Uterus (tissue), 3 donors: ENCODE measurements at regions not wholly inside any gene's neighbourhood (a gene's known extent, or its start where the extent isn't known, plus 50 kb on each side); places are given as distances from the start of the nearest gene placed in this dataset.

Experiments used
- DNase-seq, 2 donors: peaks; one replicate each; pipeline ENCODE4 v3.0.0-alpha.2; 2019 to 2020
- H3K27ac ChIP-seq, 2 donors: fragments of 200-600 bp; sonication (generic); 1 replicate in 1 of 2; 2 replicates in 1 of 2; pipeline ENCODE4 v1.5.1; 2016 to 2018
- H3K27me3 ChIP-seq, 2 donors: fragments of 200-600 bp; sonication (generic); one replicate each; pipeline ENCODE4 v1.5.1; 2018 to 2019; ENCODE audit warnings: control low read depth in 1 of 2
- H3K36me3 ChIP-seq, 2 donors: fragments of 200-600 bp; sonication (generic); one replicate each; pipeline ENCODE4 v1.5.1; 2019; ENCODE audit warnings: control low read depth in 1 of 2
- H3K4me1 ChIP-seq, 2 donors: fragments of 200-600 bp; sonication (generic); one replicate each; pipeline ENCODE4 v1.5.1; 2018 to 2019; ENCODE audit warnings: control low read depth in 1 of 2
- H3K4me3 ChIP-seq, 2 donors: fragments of 200-600 bp; sonication (generic); 1 replicate in 1 of 2; 2 replicates in 1 of 2; pipeline ENCODE4 v1.5.1; 2018 to 2019; ENCODE audit warnings: mild to moderate bottlenecking in 1 of 2
- H3K9me3 ChIP-seq, 2 donors: fragments of 200-600 bp; sonication (generic); one replicate each; pipeline ENCODE4 v1.5.1; 2019; ENCODE audit warnings: control low read depth in 1 of 2
- CTCF ChIP-seq, 4 experiments: fragments of 200-600 bp in 2 of 4; fragments of 450-650 bp in 2 of 4; sonication (generic) in 2 of 4; IDR thresholded peaks; one replicate each; pipeline ENCODE4 v1.5.1; 2016 to 2019; ENCODE audit warnings: antibody characterized with exemption in 4 of 4, mild to moderate bottlenecking in 2 of 4, moderate library complexity in 1 of 4
- POLR2A ChIP-seq, 2 donors: fragments of 450-650 bp; IDR thresholded peaks; one replicate each; pipeline ENCODE4 v1.6.1; 2016; ENCODE audit warnings: antibody characterized with exemption in 2 of 2, mild to moderate bottlenecking in 1 of 2, moderate library complexity in 1 of 2
- intact Hi-C: fragments of 100-400 bp; cut with DNase I; formaldehyde crosslinking; loops from one replicate; pipeline ENCODE4 v1.15.1; 2023; ENCODE audit warnings: low total_unique reads
- donor health status: DM: yes; HTN: yes; CAD: no.

GRCh38 chr5:171672556-171672955 lies 113.1 kb upstream of the SMIM23 start:
- Histone ChIP-seq H3K4me3 (no peak overlapping the region), H3K9me3 (no peaks in the 10 kb centered on the region), H3K27ac (no peak overlapping the region), H3K4me1 (no peaks in the 10 kb centered on the region), H3K36me3 (no peaks in the 10 kb centered on the region), H3K27me3 (no peaks in the 10 kb centered on the region)
- intact Hi-C loops, result no loop called here
- DNase-seq, result no peak
- TF ChIP-seq CTCF (IDR thresholded peaks at IDR 0.05) (no peak), POLR2A (IDR thresholded peaks at IDR 0.05) (no peak)

DNA sequence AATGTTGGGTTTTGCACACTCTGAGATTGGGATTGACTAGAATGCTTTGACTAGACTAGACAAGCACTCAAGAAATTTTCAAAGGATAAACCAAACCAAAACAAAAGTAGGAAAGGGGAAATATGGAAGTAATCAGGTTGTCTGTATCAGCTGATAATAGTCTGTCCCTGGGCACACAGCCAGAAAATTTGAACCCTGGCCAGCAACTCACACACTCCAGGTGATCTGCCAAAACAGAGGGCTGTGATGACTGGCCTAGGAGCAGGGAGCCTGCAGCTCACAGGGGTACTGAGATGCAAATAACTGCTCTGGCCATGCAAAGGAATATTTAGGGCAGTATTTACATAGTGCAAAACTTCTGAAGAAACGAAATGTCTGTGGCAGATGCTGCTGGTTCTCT lies 112.3 kb upstream of the SMIM23 start:
- H3K36me3 ChIP-seq, result no peaks in the 10 kb centered on the region
- no peaks in the 10 kb centered on the region for H3K4me1 ChIP-seq
- TF ChIP-seq CTCF (IDR thresholded peaks at IDR 0.05) (no peak), POLR2A (IDR thresholded peaks at IDR 0.05) (no peak)
- intact Hi-C loops, result no loop called here
- H3K4me3 ChIP-seq, result no peak overlapping the region
- H3K27me3 ChIP-seq, result no peaks in the 10 kb centered on the region
- H3K9me3 ChIP-seq, result no peaks in the 10 kb centered on the region
- no peak for DNase-seq
- H3K27ac ChIP-seq, result no peak overlapping the region

DNA sequence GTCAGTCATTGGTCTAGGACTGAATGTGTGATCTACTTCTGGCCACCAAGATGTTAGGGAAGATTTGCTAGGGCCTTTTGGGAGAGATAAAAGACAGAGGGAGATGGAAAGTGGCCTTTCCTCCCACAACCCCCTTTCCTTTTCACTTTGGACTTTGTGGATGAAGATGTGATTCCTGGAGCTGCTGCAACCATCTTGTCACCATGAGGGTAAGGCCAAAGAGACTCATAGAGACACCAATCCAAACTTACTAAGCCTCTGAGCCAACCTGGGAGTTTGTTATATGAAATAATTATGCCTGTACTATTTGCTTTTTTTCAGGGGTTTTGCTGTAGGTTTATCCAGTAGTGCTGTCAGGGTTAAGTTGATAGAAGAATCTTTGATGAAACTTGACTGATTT lies 111.8 kb upstream of the SMIM23 start:
- no peaks in the 10 kb centered on the region for H3K4me1 ChIP-seq
- DNase-seq, result no peak
- intact Hi-C loops, result no loop called here
- H3K4me3 ChIP-seq, result no peak overlapping the region
- no peaks in the 10 kb centered on the region for H3K9me3 ChIP-seq
- H3K27ac ChIP-seq, result no peak overlapping the region
- no peaks in the 10 kb centered on the region for H3K27me3 ChIP-seq
- TF ChIP-seq POLR2A (IDR thresholded peaks at IDR 0.05) (no peak), CTCF (IDR thresholded peaks at IDR 0.05) (no peak)
- H3K36me3 ChIP-seq, result no peaks in the 10 kb centered on the region

GRCh38 chr5:171675511-171675910 lies 110.1 kb upstream of the SMIM23 start:
- Histone ChIP-seq H3K4me3 (no peak overlapping the region), H3K27me3 (no peaks in the 10 kb centered on the region), H3K36me3 (no peaks in the 10 kb centered on the region), H3K27ac (no peak overlapping the region), H3K9me3 (no peaks in the 10 kb centered on the region), H3K4me1 (no peaks in the 10 kb centered on the region)
- TF ChIP-seq CTCF (IDR thresholded peaks at IDR 0.05) (no peak), POLR2A (IDR thresholded peaks at IDR 0.05) (no peak)
- no peak for DNase-seq
- intact Hi-C loops, result no loop called here

DNA sequence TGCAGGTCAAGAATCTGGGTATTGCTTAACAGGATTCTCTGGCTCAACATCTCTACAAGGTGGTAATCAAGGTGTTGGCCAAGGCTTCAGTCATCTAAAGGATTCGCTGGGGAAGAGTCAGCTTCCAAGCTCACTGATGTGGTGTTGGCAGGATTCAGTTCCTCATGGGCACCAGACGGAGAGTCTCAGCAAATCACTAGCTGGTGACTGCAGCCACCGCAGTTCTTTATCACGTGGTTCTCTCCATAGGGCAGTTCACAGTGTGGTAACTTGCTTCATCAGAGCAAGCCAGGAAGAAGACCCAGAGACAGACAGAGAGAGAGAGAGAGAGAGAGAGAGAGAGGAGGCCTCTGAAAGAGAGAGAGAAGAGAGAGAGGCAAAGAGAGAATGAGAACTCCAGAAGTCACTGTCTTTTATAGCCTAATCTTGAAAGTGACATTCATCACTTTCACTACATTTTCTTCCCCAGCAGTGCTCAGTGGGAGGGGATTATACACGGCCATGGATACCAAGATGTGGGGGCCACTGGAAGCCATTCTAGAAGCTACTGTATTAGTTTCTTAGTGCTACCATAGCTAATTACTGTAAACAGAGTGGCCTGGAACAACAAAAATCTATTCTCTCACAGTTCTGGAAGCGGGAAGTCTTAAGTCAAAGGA lies 109.2 kb upstream of the SMIM23 start:
- no peaks in the 10 kb centered on the region for H3K4me1 ChIP-seq
- no peaks in the 10 kb centered on the region for H3K9me3 ChIP-seq
- intact Hi-C loops, result no loop called here
- no peaks in the 10 kb centered on the region for H3K36me3 ChIP-seq
- H3K27me3 ChIP-seq, result no peaks in the 10 kb centered on the region
- no peak for TF ChIP-seq CTCF (IDR thresholded peaks at IDR 0.05)
- no peak for TF ChIP-seq POLR2A (IDR thresholded peaks at IDR 0.05)
- H3K4me3 ChIP-seq, result no peak overlapping the region
- DNase-seq, result no peak
- no peak overlapping the region for H3K27ac ChIP-seq
